Mesothelial cell of epicardium (in vitro differentiated cells): ENCODE measurements at regions not wholly inside any gene's neighbourhood (a gene's known extent, or its start where the extent isn't known, plus 50 kb on each side); places are given as distances from the start of the nearest gene placed in this dataset.

Experiments used
- DNase-seq, 2 experiments: peaks; one replicate each; pipeline ENCODE4 v3.0.0; 2021; ENCODE audit warnings: low spot score in 2 of 2; ENCODE audit not compliant: unreplicated experiment in 2 of 2
- H3K27ac Mint-ChIP-seq: 2 replicates; pipeline ENCODE4 v1.8.0; 2021; ENCODE audit warnings: mixed read lengths
- H3K27me3 Mint-ChIP-seq: 2 replicates; pipeline ENCODE4 v1.8.0; 2021; ENCODE audit warnings: low read depth, mixed read lengths
- H3K36me3 Mint-ChIP-seq: 2 replicates; pipeline ENCODE4 v1.8.0; 2021; ENCODE audit warnings: mixed read lengths
- H3K4me1 Mint-ChIP-seq: 2 replicates; pipeline ENCODE4 v1.8.0; 2021; ENCODE audit warnings: mixed read lengths
- H3K4me3 Mint-ChIP-seq: 2 replicates; pipeline ENCODE4 v1.8.0; 2021; ENCODE audit warnings: mild to moderate bottlenecking, moderate library complexity, mixed read lengths
- H3K9me3 Mint-ChIP-seq: 2 replicates; pipeline ENCODE4 v1.8.0; 2021; ENCODE audit warnings: mixed read lengths
- CTCF ChIP-seq: fragments of 200-600 bp; sonication (generic); IDR thresholded peaks from one replicate; pipeline ENCODE4 v1.5.0; 2021; ENCODE audit warnings: antibody characterized with exemption; ENCODE audit not compliant: unreplicated experiment

- no peak for DNase-seq
- H3K4me1 Mint-ChIP-seq = peaks cover 7% of the 10 kb centered on the region
- H3K4me3 Mint-ChIP-seq = no peak overlapping the region
- H3K27ac Mint-ChIP-seq = no peak overlapping the region
- peaks cover 8% of the 10 kb centered on the region for H3K9me3 Mint-ChIP-seq
- H3K27me3 Mint-ChIP-seq = peaks cover 5% of the 10 kb centered on the region
- TF ChIP-seq CTCF = no peak
- no peaks in the 10 kb centered on the region for H3K36me3 Mint-ChIP-seq
Observed at GRCh38 chr3:74465715-74466410, 148.6 kb downstream of the CNTN3 start.

GRCh38 chr3:74463515-74463914, 150.9 kb downstream of the CNTN3 start:
- Mint-ChIP-seq H3K36me3 (no peaks in the 10 kb centered on the region), H3K4me3 (no peak overlapping the region), H3K27me3 (peaks cover 7% of the 10 kb centered on the region), H3K27ac (no peak overlapping the region), H3K9me3 (peaks cover 4% of the 10 kb centered on the region), H3K4me1 (peaks cover 7% of the 10 kb centered on the region)
- no peak for DNase-seq
- TF ChIP-seq CTCF = no peak

GRCh38 chr3:74456166-74456565, 158.3 kb downstream of the CNTN3 start:
- H3K27ac Mint-ChIP-seq = no peak overlapping the region
- no peaks in the 10 kb centered on the region for H3K4me1 Mint-ChIP-seq
- H3K27me3 Mint-ChIP-seq = peaks cover 14% of the 10 kb centered on the region
- DNase-seq = no peak
- H3K36me3 Mint-ChIP-seq = no peaks in the 10 kb centered on the region
- no peak for TF ChIP-seq CTCF
- H3K4me3 Mint-ChIP-seq = no peak overlapping the region
- H3K9me3 Mint-ChIP-seq = no peaks in the 10 kb centered on the region

- TF ChIP-seq CTCF = no peak
- H3K27me3 Mint-ChIP-seq = peaks cover 3% of the 10 kb centered on the region
Observed at GRCh38 chr3:74447221-74447620, 167.2 kb downstream of the CNTN3 start.

GRCh38 chr3:74445541-74445940, 168.9 kb downstream of the CNTN3 start:
- Mint-ChIP-seq H3K4me1 (no peaks in the 10 kb centered on the region), H3K4me3 (no peak overlapping the region), H3K36me3 (no peaks in the 10 kb centered on the region), H3K27me3 (peaks cover 3% of the 10 kb centered on the region), H3K9me3 (no peaks in the 10 kb centered on the region), H3K27ac (no peak overlapping the region)
- no peak for DNase-seq
- TF ChIP-seq CTCF = no peak

More at GRCh38 chr3:74447221-74447620, 167.2 kb downstream of the CNTN3 start:
- Mint-ChIP-seq H3K9me3 (no peaks in the 10 kb centered on the region), H3K4me1 (no peaks in the 10 kb centered on the region), H3K36me3 (no peaks in the 10 kb centered on the region), H3K27ac (no peak overlapping the region), H3K4me3 (no peak overlapping the region)
- no peak for DNase-seq
